ENCODE measurements at regions not wholly inside any gene's neighbourhood (a gene's known extent, or its start where the extent isn't known, plus 50 kb on each side); places are given as distances from the start of the nearest gene placed in this dataset.

- TF ChIP-seq CTCF (IDR thresholded peaks at IDR 0.05) = no peak
- TF ChIP-seq EZH2phosphoT487 (IDR thresholded peaks at IDR 0.05) = no peak
- TF ChIP-seq EZH2 (IDR thresholded peaks at IDR 0.05) = no peak
Observed at GRCh38 chr22:34160141-34160783, 240.0 kb upstream of the LARGE1 start.
